ENCODE measurements at regions not wholly inside any gene's neighbourhood (a gene's known extent, or its start where the extent isn't known, plus 50 kb on each side); places are given as distances from the start of the nearest gene placed in this dataset.

DNA sequence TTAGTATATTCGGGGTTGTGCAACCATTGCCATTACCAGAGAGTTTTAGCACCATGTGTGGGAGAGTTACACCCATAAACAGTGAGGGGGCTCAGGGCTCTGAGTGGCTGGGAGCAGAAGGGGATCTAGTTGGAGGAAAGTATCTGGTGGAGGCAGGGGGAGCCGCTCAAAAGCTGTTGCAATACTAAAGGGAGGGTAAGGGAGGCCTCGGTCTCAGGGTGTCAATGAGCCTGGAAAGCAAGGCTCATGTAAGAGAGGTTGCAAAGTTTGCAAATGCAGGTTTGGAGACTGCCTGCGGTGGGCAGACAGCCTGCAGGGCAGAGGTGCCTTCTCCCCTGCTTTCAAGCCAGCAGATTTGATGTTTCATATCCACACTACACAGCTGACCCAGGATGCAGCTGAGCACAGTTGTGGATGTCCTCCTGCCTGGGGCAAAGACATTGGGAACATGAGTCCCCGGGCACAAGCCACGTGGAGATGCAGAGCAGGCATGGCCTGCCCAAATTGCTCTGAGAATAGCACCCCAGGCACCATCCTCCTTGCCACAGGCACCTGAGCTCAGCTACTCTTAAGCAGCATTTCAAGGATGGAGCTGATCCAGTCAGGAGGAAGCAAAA lies 181.4 kb downstream of the TLE3 start:
- TF ChIP-seq, protein P1, sequence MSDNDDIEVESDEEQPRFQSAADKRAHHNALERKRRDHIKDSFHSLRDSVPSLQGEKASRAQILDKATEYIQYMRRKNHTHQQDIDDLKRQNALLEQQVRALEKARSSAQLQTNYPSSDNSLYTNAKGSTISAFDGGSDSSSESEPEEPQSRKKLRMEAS (IDR thresholded peaks at IDR 0.05) = no peak
- TF ChIP-seq TAF1 (IDR thresholded peaks at IDR 0.05; ENCODE audit: low read depth) = no peak
- TF ChIP-seq YY1 (IDR thresholded peaks at IDR 0.05; ENCODE audit: low read depth) = no peak
- TF ChIP-seq TEAD4 (IDR thresholded peaks at IDR 0.05) = no peak
- TF ChIP-seq, protein P2, sequence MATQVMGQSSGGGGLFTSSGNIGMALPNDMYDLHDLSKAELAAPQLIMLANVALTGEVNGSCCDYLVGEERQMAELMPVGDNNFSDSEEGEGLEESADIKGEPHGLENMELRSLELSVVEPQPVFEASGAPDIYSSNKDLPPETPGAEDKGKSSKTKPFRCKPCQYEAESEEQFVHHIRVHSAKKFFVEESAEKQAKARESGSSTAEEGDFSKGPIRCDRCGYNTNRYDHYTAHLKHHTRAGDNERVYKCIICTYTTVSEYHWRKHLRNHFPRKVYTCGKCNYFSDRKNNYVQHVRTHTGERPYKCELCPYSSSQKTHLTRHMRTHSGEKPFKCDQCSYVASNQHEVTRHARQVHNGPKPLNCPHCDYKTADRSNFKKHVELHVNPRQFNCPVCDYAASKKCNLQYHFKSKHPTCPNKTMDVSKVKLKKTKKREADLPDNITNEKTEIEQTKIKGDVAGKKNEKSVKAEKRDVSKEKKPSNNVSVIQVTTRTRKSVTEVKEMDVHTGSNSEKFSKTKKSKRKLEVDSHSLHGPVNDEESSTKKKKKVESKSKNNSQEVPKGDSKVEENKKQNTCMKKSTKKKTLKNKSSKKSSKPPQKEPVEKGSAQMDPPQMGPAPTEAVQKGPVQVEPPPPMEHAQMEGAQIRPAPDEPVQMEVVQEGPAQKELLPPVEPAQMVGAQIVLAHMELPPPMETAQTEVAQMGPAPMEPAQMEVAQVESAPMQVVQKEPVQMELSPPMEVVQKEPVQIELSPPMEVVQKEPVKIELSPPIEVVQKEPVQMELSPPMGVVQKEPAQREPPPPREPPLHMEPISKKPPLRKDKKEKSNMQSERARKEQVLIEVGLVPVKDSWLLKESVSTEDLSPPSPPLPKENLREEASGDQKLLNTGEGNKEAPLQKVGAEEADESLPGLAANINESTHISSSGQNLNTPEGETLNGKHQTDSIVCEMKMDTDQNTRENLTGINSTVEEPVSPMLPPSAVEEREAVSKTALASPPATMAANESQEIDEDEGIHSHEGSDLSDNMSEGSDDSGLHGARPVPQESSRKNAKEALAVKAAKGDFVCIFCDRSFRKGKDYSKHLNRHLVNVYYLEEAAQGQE (IDR thresholded peaks at IDR 0.05; ENCODE audit: low read depth) = no peak
- no peak for TF ChIP-seq EP300 (IDR thresholded peaks at IDR 0.05; ENCODE audit: borderline replicate concordance)
- no peak for TF ChIP-seq CEBPB (IDR thresholded peaks at IDR 0.05)
- no peak for TF ChIP-seq EGR1 (IDR thresholded peaks at IDR 0.05)
- TF ChIP-seq ZBTB7A (IDR thresholded peaks at IDR 0.05; ENCODE audit: low read depth) = no peak
- no peak for TF ChIP-seq CREB1 (IDR thresholded peaks at IDR 0.05; ENCODE audit: low read depth)
- no peak for TF ChIP-seq FOXM1 (IDR thresholded peaks at IDR 0.05; ENCODE audit: borderline replicate concordance, low read depth)

All from Ishikawa (cell line).